ENCODE measurements at regions not wholly inside any gene's neighbourhood (a gene's known extent, or its start where the extent isn't known, plus 50 kb on each side); places are given as distances from the start of the nearest gene placed in this dataset.

- TF ChIP-seq TAF7 (optimal IDR thresholded peaks at IDR 0.05; ENCODE audit: borderline replicate concordance, low read depth, low read length) (no peak), KDM5A (IDR thresholded peaks at IDR 0.05; ENCODE audit: low read length) (no peak), CREB1 (IDR thresholded peaks at IDR 0.05) (no peak), RBBP5 (IDR thresholded peaks at IDR 0.05; ENCODE audit: borderline replicate concordance, low read depth, low read length) (no peak)
Observed at GRCh38 chr7:68688416-68689086, 909.7 kb upstream of the AUTS2 start (continued).

Data from H1 (cell line).